T-helper 2 cell treated with Interferon-gamma antibody and Interleukin-4, amounts not matched to agents 5 μg/mL and 100 μg/mL, for 36 hours (primary cell): ENCODE measurements at regions not wholly inside any gene's neighbourhood (a gene's known extent, or its start where the extent isn't known, plus 50 kb on each side); places are given as distances from the start of the nearest gene placed in this dataset.

Experiments
- DNase-seq: peaks from one replicate; pipeline ENCODE4 v3.0.0; 2021; ENCODE audit warnings: low spot score
- H3K27ac Mint-ChIP-seq: one replicate; pipeline ENCODE4 v1.8.0; 2021; ENCODE audit warnings: mild to moderate bottlenecking, mixed read lengths
- H3K27me3 Mint-ChIP-seq: one replicate; pipeline ENCODE4 v1.8.0; 2021; ENCODE audit warnings: low read depth, mixed read lengths
- H3K36me3 Mint-ChIP-seq: one replicate; pipeline ENCODE4 v1.8.0; 2021; ENCODE audit warnings: low read depth, mixed read lengths
- H3K4me1 Mint-ChIP-seq: one replicate; pipeline ENCODE4 v1.8.0; 2021; ENCODE audit warnings: low read depth, mixed read lengths
- H3K4me3 Mint-ChIP-seq: one replicate; pipeline ENCODE4 v1.8.0; 2022; ENCODE audit warnings: mild to moderate bottlenecking, moderate library complexity, mixed read lengths
- H3K9me3 Mint-ChIP-seq: one replicate; pipeline ENCODE4 v1.8.0; 2021; ENCODE audit warnings: mixed read lengths

GRCh38 chr20:11454966-11455799 is 462.5 kb upstream of the BTBD3 start:
- DNase-seq: no peak
- no peaks in the 10 kb centered on the region for H3K36me3 Mint-ChIP-seq
- H3K27me3 Mint-ChIP-seq: no peaks in the 10 kb centered on the region
- no peak overlapping the region for H3K4me3 Mint-ChIP-seq
- H3K4me1 Mint-ChIP-seq: peaks cover 2% of the 10 kb centered on the region
- H3K27ac Mint-ChIP-seq: no peak overlapping the region
- H3K9me3 Mint-ChIP-seq: peaks cover 7% of the 10 kb centered on the region

- peaks cover 2% of the 10 kb centered on the region for H3K4me1 Mint-ChIP-seq
- no peak overlapping the region for H3K27ac Mint-ChIP-seq
- H3K9me3 Mint-ChIP-seq: peaks cover 7% of the 10 kb centered on the region
Measured at GRCh38 chr20:11457488-11457887, 460.2 kb upstream of the BTBD3 start.

GRCh38 chr20:11459090-11459890 is 458.4 kb upstream of the BTBD3 start:
- Mint-ChIP-seq H3K4me3 (no peak overlapping the region), H3K9me3 (peaks cover 7% of the 10 kb centered on the region), H3K27ac (no peak overlapping the region), H3K27me3 (no peaks in the 10 kb centered on the region), H3K4me1 (peaks cover 2% of the 10 kb centered on the region), H3K36me3 (no peaks in the 10 kb centered on the region)
- no peak for DNase-seq

More at GRCh38 chr20:11457488-11457887, 460.2 kb upstream of the BTBD3 start:
- DNase-seq: no peak
- no peak overlapping the region for H3K4me3 Mint-ChIP-seq
- no peaks in the 10 kb centered on the region for H3K27me3 Mint-ChIP-seq
- H3K36me3 Mint-ChIP-seq: no peaks in the 10 kb centered on the region

GRCh38 chr20:11467436-11467835 is 450.3 kb upstream of the BTBD3 start:
- no peaks in the 10 kb centered on the region for H3K36me3 Mint-ChIP-seq
- H3K4me1 Mint-ChIP-seq: no peaks in the 10 kb centered on the region
- DNase-seq: no peak
- H3K27me3 Mint-ChIP-seq: no peaks in the 10 kb centered on the region
- no peak overlapping the region for H3K27ac Mint-ChIP-seq
- H3K4me3 Mint-ChIP-seq: no peak overlapping the region
- H3K9me3 Mint-ChIP-seq: no peaks in the 10 kb centered on the region

GRCh38 chr20:11468880-11469279 is 448.8 kb upstream of the BTBD3 start:
- Mint-ChIP-seq H3K9me3 (no peaks in the 10 kb centered on the region), H3K4me3 (no peak overlapping the region), H3K4me1 (no peaks in the 10 kb centered on the region), H3K36me3 (no peaks in the 10 kb centered on the region), H3K27ac (no peak overlapping the region), H3K27me3 (no peaks in the 10 kb centered on the region)
- no peak for DNase-seq

GRCh38 chr20:11469795-11470435 is 447.8 kb upstream of the BTBD3 start:
- no peaks in the 10 kb centered on the region for H3K36me3 Mint-ChIP-seq
- H3K4me1 Mint-ChIP-seq: no peaks in the 10 kb centered on the region
- H3K4me3 Mint-ChIP-seq: no peak overlapping the region
- H3K9me3 Mint-ChIP-seq: peaks cover 6% of the 10 kb centered on the region
- DNase-seq: no peak
- H3K27me3 Mint-ChIP-seq: no peaks in the 10 kb centered on the region
- no peak overlapping the region for H3K27ac Mint-ChIP-seq

- H3K27ac Mint-ChIP-seq: no peak overlapping the region
- H3K4me1 Mint-ChIP-seq: no peaks in the 10 kb centered on the region
- H3K27me3 Mint-ChIP-seq: no peaks in the 10 kb centered on the region
- DNase-seq: no peak
- peaks cover 25% of the 10 kb centered on the region for H3K9me3 Mint-ChIP-seq
- H3K4me3 Mint-ChIP-seq: no peak overlapping the region
- no peaks in the 10 kb centered on the region for H3K36me3 Mint-ChIP-seq
Measured at GRCh38 chr20:11473983-11474382, 443.7 kb upstream of the BTBD3 start.

GRCh38 chr20:11483697-11484096 is 434.0 kb upstream of the BTBD3 start:
- Mint-ChIP-seq H3K4me1 (no peaks in the 10 kb centered on the region), H3K36me3 (no peaks in the 10 kb centered on the region), H3K4me3 (no peak overlapping the region), H3K27me3 (no peaks in the 10 kb centered on the region), H3K9me3 (peaks cover 6% of the 10 kb centered on the region), H3K27ac (no peak overlapping the region)
- no peak for DNase-seq

GRCh38 chr20:11484479-11484878 is 433.2 kb upstream of the BTBD3 start:
- Mint-ChIP-seq H3K4me3 (no peak overlapping the region), H3K9me3 (peaks cover 8% of the 10 kb centered on the region), H3K36me3 (no peaks in the 10 kb centered on the region)

GRCh38 chr20:11492386-11492785 is 425.3 kb upstream of the BTBD3 start:
- no peak overlapping the region for H3K27ac Mint-ChIP-seq
- peaks cover 10% of the 10 kb centered on the region for H3K9me3 Mint-ChIP-seq
- no peaks in the 10 kb centered on the region for H3K4me1 Mint-ChIP-seq
- no peaks in the 10 kb centered on the region for H3K36me3 Mint-ChIP-seq
- no peaks in the 10 kb centered on the region for H3K27me3 Mint-ChIP-seq
- no peak overlapping the region for H3K4me3 Mint-ChIP-seq
- no peak for DNase-seq

More at GRCh38 chr20:11484479-11484878, 433.2 kb upstream of the BTBD3 start:
- Mint-ChIP-seq H3K27ac (no peak overlapping the region), H3K4me1 (no peaks in the 10 kb centered on the region), H3K27me3 (no peaks in the 10 kb centered on the region)
- no peak for DNase-seq

GRCh38 chr20:11492846-11493245 is 424.8 kb upstream of the BTBD3 start:
- Mint-ChIP-seq H3K9me3 (peaks cover 8% of the 10 kb centered on the region), H3K27ac (no peak overlapping the region), H3K4me1 (no peaks in the 10 kb centered on the region), H3K27me3 (no peaks in the 10 kb centered on the region), H3K36me3 (no peaks in the 10 kb centered on the region), H3K4me3 (no peak overlapping the region)
- DNase-seq: no peak

GRCh38 chr20:11496380-11496779 is 421.3 kb upstream of the BTBD3 start:
- H3K4me1 Mint-ChIP-seq: no peaks in the 10 kb centered on the region
- no peak overlapping the region for H3K4me3 Mint-ChIP-seq
- H3K27ac Mint-ChIP-seq: no peak overlapping the region
- peaks cover 12% of the 10 kb centered on the region for H3K9me3 Mint-ChIP-seq
- DNase-seq: no peak
- H3K27me3 Mint-ChIP-seq: no peaks in the 10 kb centered on the region
- H3K36me3 Mint-ChIP-seq: no peaks in the 10 kb centered on the region

- Mint-ChIP-seq H3K27me3 (no peaks in the 10 kb centered on the region), H3K4me3 (no peak overlapping the region), H3K36me3 (no peaks in the 10 kb centered on the region), H3K9me3 (peaks cover 16% of the 10 kb centered on the region), H3K4me1 (no peaks in the 10 kb centered on the region), H3K27ac (no peak overlapping the region)
- no peak for DNase-seq
Measured at GRCh38 chr20:11497545-11497944, 420.1 kb upstream of the BTBD3 start.

- Mint-ChIP-seq H3K27me3 (no peaks in the 10 kb centered on the region), H3K9me3 (peaks cover 23% of the 10 kb centered on the region), H3K27ac (no peak overlapping the region), H3K4me3 (no peak overlapping the region), H3K4me1 (no peaks in the 10 kb centered on the region), H3K36me3 (no peaks in the 10 kb centered on the region)
- no peak for DNase-seq
Measured at GRCh38 chr20:11499101-11499634, 418.5 kb upstream of the BTBD3 start.
